NAMALWA (cell line): ENCODE measurements at regions not wholly inside any gene's neighbourhood (a gene's known extent, or its start where the extent isn't known, plus 50 kb on each side); places are given as distances from the start of the nearest gene placed in this dataset.
A peak's percentile ranks its signal among the peaks of the same experiment; 100 is the strongest.

Source experiments
- DNase-seq: peaks from one replicate; pipeline ENCODE4 v3.0.0-alpha.2; 2015; ENCODE audit warnings: low spot score

DNA sequence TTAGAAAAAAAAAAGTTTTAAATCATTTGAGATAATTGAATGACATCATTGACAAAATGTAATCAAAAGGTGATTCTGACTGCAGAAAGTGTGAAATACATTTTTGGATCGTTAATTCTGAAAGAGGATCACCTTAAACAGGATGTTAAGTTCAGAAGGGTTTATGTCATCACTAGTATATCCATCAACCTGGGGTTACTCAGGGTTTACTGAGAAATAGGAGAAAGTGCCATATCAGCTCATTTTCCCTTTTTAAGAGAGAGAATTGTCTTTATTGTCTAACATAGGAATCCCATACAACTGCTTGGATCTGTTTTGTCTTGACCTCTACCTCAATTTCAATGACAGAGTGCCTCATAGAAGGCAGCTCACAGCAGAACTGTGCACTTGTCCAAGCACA is 466.1 kb upstream of the LINC00305 start:
- no peak for DNase-seq

DNA sequence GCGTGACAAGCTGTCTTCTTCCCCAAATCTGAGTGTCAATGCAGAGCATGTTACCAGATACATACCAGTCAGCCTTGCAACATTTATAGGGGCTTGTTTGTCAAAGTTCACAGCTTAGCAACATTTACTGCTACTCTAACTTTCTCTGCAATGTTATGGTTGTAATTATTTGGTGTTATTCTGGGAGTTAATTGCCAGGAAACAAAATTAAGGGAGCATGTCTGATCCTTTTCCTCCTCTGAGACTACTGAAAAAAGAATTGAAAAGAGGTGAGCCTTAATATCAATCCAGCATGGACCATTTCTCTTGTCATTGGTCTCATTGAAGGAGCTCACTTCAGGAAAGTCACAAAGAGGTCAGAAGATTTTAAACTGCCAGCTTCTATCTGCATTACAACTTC is 465.6 kb upstream of the LINC00305 start:
- DNase-seq = no peak

DNA sequence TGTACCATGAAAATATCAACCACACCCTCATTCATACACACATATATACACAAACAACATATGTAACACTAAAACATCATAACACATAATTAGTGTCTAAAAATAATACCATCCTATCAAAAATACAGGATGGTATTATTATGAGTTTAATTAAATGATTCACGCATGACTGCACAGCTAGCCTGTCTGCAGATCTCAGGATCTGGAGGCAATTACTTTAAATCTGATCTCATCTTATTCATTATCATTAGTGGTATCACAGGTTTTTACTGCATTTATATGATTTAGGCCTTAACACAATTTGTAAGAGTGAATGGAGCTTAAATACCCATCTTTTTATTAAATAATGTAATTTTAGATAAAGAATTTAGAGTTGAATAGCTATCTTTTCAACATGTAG is 443.4 kb upstream of the LINC00305 start:
- no peak for DNase-seq

DNA sequence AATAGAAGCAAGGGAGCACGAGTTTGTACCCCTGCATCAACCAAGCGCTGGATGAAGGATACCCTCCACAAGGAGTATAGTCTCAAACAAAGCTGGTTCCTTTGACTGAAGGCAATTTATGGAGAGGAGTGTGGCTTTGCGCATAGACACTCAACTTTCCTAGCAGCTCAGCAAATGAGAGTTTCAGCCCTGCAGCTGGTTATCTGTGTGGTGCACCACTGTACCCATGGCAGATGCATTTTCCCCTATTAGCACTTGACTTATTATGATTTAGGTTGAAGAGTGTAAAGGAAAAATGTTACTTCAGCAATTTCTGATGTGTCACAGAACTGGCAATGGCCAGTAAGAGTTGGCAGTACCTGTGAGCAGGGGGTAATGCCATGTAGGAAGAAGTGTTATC is 440.1 kb upstream of the LINC00305 start:
- DNase-seq = no peak

DNA sequence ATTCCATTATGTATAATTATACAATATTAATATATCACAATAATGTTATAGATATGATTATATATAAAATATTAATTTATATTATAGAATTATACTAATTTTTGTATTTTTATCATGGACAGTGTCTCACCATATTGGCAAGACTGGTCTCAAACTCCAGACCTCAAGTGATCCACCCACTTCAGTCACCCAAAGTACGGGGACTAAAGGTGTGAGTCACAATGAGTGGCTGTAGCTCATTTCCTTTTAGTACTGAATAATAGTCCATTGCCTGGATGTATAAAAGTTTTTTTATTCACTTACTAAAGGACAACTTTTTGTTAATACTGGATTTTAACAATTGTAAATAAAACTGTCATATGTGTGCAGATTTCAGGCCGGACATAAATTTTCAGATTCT is 417.6 kb upstream of the LINC00305 start:
- DNase-seq = no peak

DNA sequence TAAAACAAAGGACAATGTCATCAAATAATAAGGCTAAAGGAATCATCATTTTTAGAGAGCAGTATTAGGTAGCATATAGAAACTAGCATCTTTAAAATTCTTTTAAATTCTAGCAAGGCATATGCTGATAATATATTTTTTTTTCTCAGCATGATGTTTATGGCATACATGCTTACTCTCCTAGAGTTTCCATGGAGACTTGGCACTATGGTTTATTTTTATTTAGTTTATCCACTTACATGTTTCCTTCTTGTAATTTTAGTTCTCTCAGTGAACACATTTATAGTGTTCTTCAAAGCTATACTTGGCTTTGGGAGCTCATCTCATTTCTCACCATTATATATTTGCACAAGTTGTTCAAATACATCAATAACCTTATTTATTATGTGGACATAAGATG is 413.8 kb upstream of the LINC00305 start:
- DNase-seq = no peak

DNA sequence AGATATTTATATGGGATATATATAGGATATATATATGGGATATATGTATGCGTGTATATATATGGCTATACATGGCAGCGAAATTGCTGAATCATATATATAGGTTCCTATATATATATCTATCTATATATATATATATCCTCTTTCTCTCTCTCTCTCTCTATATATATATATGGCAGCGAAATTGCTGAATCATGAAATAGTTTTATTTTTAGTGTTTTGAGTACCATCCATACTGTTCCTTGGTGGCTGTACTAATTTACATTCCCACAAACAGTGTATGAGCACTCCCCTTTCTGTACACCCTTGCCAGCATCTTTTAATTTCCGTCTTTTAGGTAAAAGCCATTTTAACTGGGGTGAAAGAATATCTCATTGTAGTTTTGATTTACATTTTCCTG is 397.6 kb upstream of the LINC00305 start:
- no peak for DNase-seq

DNA sequence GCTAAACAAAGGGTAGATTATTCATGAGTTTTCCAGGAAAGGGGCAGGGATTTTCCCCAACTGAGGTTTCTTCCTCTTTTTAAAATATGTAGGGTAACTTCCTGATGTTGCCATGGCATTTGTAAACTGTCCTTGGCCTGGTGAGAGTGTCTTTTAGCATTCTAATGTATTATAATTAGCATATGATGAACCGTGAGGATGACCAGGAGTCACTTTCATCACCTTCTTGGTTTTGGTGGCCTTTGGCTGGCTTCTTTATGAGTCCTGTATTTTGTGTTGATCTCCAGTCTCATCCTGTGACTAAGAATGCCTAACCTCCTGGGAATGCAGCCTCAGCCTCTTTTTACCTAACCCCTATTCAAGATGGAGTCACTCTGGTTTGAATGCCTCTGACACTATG is 391.0 kb upstream of the LINC00305 start:
- no peak for DNase-seq

DNA sequence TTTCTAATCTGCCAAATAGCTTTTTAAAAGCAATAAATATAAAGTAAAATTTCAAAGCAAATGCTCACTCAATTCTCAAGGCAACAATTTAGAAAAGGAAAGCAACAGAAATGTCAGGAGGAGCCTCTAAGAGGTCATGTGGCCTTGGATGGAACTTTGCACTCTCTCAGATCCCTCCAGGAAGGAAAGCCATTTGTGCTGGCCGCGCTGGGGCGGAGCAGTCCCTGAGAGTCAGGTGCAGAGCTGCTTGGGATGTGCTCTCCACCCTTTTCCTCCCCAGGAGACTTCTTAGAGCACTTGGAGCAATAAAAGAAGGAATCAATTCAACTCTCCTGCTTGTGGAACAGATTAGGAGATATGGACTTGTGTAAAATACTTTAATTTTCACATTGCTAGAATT is 379.8 kb upstream of the LINC00305 start:
- no peak for DNase-seq

DNA sequence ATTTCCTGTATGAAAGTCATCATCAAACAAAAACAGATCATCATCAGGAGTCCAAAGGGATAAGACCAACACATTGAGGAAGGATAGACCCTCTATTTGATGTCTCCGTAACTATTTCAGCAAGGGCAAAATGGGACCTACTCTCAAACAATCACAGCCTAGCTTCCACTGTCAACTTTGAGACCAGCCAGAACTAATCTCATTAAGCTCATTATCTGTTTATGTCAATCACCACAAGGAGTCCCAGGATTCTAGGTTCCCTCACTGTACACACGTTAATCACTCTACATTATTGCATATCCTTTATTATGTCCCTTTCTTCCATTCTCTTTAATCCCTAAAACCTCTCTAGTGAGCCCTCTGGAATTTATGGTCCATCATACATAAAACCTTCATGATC is 370.3 kb upstream of the LINC00305 start:
- DNase-seq = no peak

DNA sequence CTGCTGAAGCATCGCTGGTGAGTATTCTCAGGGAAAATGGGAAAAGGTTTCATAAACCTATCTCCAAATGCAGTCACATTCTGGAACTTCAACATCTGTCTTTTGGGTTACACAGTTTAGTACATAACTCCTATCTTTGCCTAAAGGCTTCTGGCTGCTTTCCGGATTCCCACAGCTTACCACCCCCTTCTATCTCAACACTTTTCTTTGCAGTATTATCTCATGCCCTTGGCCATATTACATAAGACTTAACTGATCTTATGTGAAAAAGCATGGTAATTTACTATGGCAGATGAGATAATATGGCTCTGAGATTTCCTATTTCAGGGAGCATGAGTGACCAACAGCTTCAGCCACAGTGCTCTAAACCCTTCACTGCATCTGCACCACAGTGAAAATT is 369.3 kb upstream of the LINC00305 start:
- DNase-seq = no peak

DNA sequence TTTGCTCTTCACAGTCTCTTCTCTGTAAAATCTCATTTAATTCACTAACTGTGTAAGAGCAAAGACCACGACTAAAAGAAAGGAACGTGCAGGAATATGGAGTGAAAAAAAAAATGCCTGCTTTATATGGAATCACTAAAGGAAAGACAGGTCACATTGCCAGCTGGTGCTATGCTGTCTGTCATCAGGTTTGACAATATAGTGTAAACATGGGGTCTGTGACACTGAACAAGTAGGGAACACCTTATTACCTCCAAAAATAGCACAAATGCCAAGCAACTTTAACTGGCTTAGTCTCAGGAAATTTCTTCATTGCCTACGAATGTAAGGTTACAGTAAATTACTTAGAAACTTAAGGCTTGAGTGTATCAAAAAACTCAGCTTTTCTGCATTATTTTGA is 364.5 kb upstream of the LINC00305 start:
- DNase-seq = no peak

DNA sequence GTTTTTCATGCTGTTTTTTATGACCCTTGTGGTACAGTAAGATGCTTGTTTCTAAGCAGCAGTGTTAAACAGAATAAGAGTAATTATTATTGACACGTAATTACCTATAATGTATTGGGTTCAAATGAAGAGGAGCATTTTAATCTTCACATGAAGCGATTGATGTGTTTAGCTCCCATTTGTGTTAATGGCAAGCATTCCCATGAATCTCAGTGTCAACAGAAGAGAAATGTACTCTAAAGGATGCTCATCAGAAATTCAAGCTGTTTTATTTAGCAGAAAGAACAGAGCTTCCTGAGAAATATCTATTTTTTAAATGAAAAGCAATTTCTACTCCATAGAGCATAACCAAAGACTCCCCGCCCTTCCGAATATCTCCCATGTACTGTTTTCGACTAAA is 341.3 kb upstream of the LINC00305 start:
- no peak for DNase-seq

DNA sequence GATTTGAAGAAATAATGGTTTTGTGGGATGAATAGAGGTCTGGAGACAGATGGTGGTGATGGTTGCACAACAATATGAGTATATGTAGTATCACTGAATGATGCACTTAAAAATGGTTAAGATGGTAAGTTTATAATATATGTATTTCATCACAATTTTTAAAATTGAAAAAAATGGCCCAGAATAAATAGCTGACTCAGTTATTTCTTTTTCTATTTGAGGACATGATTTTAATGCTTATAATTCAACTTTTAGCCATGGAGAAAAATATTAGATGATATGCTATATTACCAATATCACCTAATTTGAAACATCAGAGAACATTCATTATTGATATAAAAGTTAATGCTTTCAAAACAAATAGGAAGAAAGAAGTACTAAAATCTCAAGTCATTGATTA is 339.8 kb upstream of the LINC00305 start:
- no peak for DNase-seq

DNA sequence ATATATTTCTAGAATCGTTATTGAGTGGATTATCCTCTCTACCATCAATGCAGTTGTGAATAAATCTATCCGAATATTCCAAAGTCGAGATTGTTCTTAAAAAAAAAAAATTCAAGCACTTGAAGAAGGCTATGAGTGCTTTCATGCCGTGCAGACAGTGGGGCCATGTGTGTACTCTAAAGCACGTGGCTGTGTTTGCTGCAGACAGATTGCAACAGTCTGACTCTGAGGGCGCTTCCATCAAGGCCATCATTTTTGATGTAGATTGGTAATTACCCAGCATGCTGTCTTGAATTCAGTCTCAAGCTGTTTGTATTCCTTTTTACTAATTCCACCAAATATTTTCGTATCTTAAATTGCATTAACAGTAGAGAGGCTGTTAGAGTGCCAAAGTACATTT is 325.9 kb upstream of the LINC00305 start:
- no peak for DNase-seq

DNA sequence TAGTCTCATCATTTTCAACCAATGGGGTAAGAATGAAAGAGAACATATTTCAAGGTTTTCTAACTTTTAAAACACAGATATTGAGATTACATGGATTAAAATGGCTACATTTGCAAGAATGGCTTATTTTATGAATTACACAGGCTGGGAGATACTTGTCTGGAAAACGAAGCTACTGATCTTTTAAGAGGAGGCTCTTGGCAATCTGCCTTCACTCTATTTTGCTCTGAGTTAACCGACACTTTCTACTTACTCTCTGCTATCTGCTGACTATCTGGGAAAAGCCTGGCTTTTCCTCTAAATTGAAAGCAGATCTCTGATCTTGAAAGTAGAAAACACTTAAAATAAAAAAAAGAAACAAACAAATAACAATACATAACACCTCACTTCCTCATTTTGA is 325.4 kb upstream of the LINC00305 start:
- DNase-seq = no peak

DNA sequence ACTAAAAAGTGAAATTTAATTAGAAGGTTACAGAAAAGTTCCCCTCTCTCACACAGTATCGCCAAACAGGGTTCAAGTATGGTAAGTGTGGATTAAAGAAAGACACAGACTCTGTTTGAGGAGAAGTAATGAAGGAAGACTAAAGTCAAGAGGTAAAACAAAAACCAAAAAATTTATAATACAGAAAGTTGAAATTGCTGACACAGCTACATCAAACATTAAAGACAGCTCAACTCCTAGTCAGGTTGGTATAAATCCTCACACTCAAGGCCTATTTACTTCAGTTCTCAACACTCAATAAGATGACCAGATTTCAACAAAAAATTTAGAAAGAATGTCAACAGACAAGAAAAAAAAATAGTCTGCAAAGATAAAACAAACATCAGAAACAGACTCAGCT is 300.5 kb upstream of the LINC00305 start:
- DNase-seq = no peak

DNA sequence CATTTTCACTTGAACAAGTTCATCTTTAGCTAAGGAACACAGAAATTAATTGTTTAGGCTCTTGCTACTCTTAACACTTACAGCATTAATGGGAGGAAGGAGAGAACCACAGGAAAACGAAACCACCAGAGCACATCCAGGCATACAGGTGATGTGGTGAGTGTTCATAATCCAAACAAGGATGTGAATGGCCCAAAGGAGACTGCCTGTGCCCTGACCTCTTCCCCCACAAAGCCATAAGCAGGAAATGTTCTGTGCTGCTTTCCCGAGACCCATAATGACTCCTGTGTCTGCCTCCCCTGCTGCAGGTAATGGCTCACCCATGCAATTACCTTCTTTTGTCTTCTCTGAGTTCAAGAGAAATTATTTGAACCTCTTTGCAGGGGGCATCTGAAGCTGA is 295.9 kb upstream of the LINC00305 start:
- no peak for DNase-seq

DNA sequence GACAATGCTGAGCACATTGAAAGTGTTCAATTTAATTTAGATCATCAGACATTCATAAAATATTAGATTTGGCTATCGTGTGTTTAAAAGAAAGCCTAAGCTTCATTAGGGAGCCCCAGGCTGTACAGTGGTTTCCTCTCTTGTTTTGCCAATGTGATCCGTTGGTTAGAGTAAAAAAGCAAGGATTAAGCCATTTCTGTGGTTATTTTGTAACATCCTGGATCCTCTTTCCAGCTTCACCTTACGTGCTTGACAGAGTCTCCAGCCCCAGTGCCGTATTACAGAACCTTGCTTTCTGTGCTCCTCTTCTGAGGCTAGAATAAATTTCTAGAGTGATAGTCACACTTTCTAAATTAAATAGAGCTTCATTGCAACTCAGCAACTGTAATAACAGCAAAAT is 289.3 kb upstream of the LINC00305 start:
- DNase-seq = no peak

DNA sequence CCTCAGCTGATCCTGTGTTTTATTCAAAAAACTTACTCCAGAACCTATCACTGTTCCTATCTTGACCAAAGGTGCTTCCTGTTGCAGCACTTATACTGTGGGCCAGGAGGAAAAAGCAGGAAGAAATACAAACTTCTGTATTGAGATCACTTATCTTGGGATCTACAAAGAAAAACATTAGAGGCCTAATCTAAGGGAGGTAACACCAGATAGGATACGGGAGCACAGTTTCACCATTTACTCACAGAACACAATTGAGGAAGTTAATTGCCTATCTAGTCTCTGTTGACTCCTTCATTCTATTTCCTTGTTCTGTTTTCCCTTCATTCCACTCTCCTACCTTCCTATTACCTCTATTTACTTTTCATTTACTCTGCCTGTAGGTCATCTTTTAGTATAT is 287.2 kb upstream of the LINC00305 start:
- no peak for DNase-seq

DNA sequence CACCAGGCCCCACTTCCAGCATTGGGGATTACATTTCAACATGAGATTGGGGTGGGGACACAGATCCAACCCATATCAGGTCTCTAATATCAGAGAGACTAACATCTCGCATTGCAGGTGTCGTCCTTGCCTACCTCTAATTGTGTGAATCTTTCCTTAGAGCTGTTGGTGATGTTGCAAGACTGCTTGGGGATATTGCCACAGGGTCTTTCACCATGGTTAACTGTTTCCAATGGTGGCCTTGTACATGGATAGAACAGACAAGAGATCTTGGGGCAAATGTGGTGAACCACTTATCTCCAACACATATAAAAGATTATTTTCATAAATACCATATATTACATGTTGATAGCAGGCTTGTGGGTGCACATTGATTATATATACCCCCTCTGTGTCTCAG is 270.3 kb upstream of the LINC00305 start:
- DNase-seq = no peak

DNA sequence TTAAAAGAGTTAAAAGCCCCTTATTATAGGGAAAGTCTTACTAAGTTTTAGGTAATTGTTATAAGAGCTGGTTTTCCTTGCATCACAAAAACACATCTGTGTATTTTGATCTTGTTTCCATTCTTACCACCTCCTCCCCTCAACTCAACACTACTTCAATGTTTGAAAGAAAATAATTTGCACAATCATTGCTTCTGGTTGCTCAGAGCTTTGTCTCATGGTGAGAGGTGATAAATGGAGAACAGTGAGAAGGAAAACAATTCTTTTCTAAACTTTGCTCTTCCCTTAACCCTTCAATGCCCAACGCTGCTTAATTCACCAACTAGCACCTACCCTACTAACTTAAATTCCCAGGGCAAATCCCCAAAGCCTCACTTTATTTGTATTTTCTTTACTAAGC is 268.1 kb upstream of the LINC00305 start:
- no peak for DNase-seq

DNA sequence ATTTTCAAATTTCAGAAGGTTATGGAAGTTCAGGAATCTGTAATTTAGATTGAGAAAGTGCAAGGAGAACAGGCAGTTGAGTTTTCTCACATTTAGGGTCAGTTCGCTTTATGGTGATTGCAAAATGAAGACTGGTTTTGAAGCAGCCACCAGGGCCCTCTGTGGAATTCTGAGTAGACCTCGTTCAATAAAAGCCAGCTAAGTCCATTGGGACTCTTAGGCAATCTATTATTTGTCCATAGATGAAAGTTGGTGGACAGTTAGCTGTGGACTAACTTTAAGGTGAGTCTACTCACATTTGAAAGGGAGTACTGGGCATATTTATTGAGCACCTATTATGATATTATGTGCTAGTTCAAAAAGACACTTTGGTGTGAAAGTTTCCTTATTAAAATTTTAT is 266.3 kb upstream of the LINC00305 start:
- DNase-seq = no peak

DNA sequence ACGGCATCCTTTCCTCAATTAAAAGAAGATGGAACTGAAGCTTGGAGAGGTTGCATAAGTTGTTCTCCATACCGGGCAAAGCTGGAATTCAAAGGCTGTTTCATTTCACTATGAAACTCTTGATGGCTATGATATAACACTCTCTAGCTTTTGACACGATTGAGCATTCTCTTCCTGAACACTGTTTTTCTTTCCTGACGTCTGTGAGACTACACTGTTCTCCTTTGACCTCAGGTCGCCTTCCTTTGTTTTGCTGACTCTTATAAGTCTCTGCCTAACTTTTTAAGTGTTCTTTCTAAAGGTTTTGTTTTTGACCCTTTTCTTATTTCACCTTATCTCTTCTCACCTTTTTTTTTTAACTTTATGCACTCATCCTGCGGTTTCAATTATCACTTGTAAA is 261.8 kb upstream of the LINC00305 start:
- no peak for DNase-seq

DNA sequence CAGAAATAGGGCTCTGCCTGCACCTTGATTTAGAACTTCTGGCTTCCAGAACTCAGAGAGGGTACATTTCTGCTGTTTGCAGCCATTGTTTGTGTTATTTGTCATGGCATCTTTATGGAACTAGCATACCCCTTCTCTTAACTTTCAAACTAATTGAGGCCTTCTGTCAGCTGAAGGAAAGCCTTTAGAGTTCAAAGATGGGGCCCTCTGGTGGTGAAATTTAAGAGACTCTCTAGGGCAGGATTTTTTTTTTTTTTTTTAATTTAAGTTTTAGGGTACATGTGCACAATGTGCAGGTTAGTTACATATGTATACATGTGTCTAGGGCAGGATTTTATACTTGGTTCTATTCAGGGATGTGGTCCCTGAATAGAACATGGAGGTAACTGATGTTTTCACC is 260.6 kb upstream of the LINC00305 start:
- peak; percentile 54 for DNase-seq

DNA sequence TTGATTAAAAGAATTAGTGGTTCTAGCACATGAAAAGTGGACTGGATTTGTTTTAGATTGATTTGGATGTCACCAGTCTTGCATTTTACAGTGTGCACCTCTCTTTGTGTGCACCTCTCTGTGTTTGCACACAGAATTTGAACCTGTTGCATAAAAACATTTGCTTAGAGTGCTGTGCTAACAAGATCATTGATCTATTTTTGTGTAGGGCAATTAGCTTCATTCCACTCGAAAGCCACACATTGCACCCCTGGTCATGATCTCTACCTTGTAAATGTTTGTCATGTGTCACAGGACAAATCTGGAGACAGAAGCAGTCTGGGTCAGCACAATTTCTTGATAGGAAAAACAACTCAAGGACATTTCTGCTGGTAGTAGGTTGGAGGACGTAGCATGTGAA is 258.7 kb upstream of the LINC00305 start:
- DNase-seq = no peak
